Femur (tissue), 1 donor: ENCODE measurements at regions not wholly inside any gene's neighbourhood (a gene's known extent, or its start where the extent isn't known, plus 50 kb on each side); places are given as distances from the start of the nearest gene placed in this dataset.

Experiments used
- DNase-seq: peaks from one replicate; pipeline ENCODE4 v3.0.0-alpha.2; 2017

DNA sequence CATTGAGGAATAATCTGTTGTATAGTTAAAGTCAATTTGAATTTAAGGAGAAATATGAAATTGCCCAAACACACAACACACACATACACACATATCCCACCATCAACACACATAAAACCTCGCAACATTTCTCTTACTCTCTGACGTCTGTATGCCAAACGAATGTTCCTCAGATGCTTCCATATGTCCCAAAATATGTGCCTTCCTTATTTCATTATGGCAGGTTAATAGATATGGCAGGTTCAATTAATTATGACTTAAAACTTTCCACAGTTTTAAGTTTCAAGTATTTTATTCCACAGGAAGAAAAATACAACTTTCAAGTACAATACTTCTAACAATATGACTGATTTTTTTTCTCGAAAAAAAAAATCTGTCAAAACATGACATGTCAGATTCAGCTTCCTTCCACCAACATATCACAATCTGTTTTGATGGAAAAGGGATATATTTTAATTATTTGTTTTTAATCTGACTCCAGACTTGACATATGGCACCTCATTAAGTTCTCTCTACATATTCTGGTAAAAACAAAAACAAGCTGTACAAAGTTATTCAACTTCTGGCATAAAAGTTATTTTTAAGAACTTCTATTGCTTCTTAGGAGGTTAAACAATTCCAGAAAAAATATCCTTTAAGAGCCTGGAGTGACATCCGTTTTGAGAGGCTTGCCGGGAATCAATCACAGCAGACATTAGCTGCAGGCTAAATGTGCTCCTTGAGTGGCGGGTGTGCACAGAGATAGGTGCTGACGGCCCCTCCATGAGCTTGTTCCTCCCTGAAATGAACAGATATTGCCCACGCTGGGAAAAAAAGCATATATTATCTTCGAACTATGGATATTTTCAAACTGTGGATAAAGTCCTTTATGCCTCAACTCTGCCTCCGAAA is 812.7 kb downstream of the DCDC2C start:
- DNase-seq: no peak

DNA sequence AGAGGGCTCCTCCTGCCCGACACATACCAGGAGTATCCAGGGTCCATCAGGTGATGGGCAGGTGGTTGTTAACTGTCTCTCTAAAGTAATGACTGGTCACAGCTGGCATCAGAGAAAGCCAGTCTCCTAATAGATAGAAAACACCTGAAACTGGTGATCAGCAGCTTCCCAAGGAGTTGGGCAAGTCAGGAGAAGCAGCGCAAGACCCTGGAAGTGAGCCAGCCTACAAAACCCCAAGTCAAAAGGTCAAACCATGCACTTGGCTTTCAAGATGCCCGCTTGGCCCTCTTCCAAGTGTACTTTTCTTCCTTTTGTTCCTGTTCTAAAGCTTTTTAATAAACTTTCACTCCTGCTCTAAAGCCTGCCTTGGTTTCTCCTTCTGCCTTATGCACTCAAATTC is 815.2 kb downstream of the DCDC2C start:
- no peak for DNase-seq

DNA sequence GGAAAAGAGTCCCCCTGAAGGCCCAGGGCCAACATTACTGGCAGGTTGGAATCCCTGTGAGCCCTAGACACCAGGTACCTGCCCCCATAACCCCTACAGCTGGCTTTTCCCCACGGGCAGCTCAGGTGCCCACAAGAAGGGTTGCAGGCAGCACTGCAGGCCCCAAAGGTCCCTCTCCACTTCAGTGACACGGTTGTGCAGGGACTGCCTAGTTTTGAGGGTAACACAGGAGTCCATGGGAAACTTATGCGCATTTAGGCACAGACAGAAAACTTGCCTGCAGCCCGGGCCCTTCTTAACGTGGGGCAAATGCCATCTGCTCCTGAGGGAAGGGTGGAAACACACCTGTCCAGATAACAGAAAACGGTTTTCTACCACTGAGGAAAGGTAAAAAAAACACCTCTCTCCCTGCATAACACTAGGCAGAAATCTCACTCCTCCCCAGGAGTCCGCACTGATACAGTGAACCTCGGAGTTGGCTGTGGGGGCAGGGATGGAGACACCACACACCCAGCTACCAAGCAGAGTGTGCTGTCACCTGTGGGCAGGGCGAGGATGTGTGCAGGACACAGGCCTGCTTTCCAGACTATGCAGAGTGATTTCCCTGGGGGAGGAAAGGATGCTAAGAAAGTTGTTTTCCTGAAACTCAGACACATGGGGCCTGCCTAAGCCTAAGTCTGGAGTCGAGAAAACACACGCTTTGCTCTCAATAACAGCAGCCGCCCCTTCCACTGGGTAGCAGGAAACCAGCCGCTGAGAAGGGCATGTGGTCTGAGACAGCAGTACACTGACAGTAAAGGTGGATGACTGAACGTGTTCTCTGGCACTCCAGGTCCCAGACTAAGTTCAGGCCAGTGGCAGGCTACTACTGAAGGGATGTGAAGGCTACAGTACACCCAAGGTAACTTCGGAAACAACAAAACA is 819.4 kb downstream of the DCDC2C start:
- no peak for DNase-seq

DNA sequence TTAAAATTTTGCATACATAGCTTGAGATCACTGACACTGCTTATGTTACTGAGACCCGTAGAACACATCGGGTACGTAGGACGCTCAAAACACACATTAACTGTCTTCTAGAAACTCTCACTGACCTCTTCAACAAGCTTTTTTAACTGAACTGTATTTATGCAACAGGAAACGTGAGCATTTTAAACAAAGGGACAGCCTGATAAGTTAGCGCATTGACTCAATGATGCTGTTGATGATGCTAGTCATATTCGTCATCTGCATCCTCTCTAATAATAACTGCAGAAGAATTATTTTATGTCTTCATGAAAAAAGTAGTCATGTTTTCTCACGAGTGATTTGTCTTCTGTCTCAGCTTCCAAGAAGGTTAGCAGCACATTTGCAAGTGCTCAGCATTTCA is 824.0 kb downstream of the DCDC2C start:
- no peak for DNase-seq

DNA sequence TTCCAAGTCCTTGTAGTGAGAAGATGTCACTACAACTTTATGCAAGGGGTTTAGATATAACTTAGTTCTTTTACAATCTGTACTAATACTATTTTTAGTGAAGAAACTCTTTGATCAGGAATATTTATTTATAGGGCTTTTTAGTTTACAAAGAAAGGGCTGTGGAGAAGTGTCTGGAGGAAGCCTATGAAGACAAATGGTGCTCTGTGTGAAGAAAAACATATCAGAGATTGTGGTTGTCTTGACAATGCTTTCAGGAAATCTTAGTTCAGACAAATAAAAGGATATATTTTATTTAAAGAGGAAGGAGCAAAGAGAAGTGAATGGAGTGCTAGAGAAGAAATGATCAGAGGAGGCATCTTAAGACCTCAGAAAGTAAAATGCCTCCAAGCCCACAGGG is 824.9 kb downstream of the DCDC2C start:
- no peak for DNase-seq

DNA sequence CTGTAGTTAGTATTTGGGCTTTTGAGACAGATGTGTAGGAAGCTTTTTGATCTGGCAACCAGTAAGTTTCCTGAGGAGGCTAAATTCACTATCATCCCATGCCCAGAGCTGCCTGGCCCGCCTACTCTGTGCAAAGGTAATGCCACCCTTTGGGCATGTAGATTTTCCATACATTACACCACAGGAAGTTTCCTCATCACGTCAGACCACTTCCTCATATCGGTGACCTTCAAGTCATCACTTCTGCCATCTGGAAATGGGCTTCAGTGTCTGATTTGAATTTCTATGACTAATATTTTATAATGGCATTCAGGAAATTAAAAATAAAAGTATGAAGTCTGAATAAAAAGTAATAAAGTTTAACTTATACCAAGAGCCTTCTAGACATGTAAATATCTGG is 825.4 kb downstream of the DCDC2C start:
- DNase-seq: no peak

DNA sequence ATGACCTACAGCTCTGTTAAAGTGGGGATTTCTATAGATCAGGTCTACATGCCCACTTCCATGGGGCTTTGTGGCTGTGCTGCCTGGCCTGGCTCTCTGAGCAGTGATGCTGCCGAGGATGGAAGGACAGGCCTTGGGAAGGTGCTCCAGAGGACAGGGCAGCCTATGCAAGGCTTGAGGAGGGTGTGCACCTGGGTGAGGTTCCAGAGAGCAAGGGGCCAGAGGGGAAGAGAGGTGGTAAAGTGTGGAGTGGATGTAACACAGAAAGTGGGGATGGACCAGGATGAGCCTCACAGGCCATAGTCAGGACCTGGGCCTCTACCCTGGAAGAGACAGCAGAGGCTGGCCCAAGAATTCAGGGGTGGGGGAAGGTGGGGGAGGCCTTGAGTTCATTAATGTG is 826.4 kb downstream of the DCDC2C start:
- DNase-seq: no peak

DNA sequence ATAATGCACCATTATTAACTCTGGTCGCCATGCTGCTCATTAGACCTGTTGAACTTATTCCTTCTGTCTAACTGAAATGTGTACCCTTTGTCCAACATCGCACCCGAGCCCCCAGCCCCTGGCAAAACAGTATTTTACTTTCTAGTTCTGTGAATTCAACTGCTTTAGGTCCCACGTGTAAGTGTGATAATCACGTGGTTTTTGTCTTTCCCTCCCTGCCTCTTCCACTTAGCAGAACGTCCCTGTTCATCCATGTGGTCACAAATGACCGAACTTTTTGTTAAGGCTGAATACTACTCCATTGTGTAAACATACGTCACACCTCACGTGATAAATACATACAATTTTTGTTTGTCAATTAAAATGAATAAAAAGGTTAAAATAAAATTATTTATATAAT is 826.9 kb downstream of the DCDC2C start:
- no peak for DNase-seq

DNA sequence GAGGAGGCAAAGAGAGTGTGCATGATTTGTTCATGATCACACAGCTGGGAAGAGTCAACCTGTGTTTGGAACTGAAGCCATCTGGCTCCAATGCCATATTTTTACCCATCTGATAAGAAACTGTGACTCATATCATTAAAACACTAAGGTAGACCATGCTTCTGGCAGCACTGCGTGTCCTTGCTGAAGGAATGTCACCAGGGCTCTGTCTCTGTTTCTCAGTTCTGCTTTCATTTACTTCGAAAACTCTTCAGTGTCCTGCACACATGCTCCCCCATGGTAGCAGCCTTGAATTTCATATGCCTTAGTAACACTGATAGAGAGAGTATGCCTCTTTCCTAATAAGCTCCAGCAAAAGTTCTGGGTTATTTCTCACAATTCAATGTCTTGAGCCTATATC is 830.4 kb downstream of the DCDC2C start:
- DNase-seq: no peak

DNA sequence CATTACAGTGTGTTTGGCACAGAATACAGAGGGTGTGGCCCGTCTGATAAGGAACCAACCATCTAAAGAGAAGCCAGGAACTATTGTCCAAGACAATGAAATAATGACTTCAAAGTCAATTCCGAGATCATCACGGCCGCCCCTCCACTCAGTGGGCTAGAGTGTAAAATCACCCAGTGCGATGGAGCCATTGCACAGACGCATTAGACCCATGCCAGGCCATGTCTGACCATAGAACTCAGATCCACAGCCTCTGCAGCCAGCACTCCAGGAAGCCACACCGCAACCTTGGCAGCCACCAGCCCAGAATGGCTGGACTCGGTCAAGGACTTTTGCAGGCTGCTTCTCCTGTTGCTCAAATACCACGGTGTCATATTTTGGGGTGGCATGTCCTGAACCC is 835.7 kb downstream of the DCDC2C start:
- DNase-seq: no peak

DNA sequence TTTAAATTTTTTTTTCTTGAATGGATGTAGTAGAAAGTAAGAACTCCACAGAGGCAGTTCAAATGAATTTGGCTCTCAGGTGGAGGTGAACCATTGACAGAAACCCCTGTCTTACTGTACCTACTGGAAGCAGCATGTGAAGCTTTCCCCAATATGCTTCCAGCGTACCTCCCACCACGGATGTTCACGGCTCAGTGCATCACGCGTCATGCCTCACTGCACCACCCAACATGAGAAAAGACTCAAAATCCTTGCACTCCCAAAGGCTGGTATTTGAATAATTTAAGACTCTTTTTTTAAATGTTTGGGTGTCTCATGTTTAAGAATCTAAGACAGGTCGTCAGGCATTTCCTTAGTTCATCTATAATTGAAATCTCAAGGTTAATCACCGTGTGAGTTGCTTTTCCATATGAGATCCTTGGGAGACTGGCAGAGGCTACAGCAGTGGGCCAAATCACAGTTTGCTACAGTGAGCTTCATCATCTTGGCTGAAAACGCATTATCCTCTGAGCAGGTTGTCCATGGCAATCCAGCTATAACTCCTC is 846.4 kb downstream of the DCDC2C start:
- no peak for DNase-seq

DNA sequence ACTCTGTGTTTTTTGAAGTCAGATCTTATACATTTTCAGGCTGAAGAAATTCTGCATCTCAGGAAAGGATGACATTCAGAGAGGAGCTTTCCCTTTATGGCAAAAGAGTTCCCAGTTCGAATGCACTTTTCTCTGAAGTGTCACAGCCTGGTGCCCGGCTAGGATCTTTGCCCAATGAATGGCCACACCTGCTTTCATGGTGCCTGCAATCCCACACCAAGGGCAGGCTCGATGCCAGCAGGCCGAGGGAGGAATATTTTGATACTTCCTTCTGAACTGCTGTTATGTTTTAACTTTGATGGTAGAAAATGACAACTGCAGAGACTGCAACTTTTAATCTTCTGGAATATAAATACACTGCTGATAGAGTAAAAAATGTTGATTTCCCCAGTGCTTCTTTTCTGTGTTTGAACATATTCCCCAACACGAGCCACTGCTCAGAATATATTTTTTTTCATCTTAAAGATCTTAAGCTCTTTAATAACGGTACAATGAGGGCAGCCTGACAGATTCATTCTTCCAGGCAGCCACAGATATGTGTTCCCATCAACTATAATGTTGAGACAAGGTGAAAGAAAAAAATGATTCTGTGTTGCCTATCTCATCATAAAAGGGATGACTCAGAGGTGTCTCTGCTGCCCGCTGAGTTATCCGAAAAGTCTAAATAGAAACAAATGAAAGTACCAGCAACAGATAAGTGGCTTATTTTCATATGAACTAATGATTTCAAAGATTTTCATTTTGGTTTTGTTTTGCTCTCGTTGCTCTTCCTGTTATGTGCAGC is 848.5 kb downstream of the DCDC2C start:
- no peak for DNase-seq

DNA sequence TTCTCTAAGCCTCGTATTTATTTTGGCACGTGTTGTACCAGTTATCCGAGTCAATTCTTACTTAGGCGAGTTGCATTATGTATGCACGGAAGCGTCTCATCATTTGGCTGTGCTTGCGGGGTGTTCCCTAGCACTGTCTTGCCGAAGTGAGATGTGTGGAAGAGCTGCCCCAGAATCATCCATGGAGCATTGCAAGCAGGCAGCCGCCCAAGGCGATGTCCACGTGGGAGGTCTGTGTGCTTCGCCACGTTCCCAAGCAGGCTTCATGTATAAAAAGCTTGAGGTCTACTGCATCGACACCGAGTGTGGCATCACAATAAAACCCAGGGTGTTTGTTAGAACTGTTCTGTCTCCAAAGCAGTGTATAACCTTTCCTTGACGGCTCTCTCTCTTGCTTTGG is 849.9 kb downstream of the DCDC2C start:
- peak; percentile 44 for DNase-seq

DNA sequence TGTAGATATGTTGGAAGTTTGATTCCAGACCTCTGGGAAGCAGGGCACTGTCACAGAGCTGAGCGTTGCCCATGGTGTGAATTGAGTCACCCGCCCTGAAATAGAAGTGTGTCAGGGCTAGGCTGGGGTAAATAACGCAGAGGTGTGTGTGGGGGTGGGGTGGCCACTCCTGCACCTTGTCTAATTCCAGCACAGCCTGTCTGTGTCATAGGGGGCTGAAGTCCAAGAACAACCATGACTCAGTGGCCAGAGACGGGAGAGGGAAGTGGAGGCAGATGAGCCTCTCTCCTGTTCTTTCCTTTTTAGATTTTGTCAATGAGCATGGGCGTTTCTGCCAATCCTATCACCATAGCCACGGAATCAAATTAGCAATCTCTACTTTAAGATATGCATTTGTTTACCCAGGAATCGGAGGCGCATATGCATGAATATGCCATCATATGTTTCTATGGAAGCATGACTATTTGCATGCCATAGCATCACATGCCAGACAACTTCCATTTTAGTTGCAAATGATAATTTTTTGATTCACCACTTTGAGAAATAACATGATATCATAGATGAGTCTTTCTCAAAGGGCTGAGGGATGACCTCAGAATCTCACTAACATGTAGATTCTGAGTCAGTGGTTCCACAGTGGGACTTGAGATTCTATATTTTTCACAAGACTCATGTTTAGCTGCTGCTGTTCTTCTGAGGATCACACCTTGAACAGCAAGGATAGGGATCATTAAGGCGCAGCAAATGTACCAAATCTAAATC is 852.9 kb downstream of the DCDC2C start:
- no peak for DNase-seq

DNA sequence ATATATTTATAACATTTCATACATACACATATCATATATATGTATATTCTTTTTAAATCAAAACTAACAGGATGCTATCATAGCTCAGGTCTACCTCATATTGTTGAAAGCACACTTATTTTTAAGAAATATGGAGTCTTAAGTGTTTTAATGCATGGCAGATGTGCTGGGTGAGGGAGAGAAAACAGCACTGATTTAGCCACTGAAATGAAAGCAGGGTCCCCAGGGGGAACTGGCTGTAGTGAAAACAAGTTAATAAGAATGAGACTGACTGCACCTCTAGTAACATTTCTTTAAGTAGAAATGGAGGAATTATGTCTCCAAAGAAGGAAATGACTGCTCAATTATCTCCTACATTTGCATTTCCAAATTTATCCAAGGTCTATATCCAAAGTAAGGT is 857.8 kb downstream of the DCDC2C start:
- no peak for DNase-seq

DNA sequence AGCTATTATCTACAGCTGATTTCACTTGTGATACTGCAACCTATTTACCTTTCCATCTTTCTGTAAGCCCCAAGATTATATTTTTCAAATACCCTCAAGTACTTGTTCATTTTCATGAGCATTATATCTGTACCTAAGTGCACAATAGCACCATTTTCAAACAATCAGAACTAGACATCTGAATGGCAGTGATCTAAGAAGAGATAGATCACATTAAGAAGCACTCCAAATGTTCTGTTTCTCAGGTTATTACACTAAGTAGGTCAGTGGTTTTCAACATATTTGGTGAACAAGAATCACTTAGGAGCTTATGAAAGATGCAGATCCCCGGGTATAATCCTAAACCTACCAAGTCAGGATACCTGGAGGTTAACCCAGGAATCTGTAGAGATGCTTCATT is 872.7 kb downstream of the DCDC2C start:
- DNase-seq: no peak

DNA sequence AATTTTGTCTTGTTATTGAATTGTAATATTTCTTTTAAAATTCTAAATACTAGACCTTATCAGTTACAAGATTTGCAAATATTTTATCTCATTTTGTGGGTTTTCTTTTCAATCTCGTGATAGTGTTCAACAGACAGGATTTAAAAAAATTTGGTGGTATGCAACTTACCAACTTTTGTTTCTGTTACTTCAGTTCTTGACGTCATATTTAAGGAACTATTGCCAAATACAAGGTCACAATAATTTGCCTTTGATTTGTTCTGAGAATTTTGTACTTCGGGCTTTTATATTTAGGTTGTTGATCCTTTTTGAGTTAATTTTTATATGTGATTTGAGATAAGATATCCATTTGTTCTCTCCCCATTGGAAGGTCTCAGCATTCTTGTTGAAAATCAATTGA is 876.6 kb downstream of the DCDC2C start:
- no peak for DNase-seq

DNA sequence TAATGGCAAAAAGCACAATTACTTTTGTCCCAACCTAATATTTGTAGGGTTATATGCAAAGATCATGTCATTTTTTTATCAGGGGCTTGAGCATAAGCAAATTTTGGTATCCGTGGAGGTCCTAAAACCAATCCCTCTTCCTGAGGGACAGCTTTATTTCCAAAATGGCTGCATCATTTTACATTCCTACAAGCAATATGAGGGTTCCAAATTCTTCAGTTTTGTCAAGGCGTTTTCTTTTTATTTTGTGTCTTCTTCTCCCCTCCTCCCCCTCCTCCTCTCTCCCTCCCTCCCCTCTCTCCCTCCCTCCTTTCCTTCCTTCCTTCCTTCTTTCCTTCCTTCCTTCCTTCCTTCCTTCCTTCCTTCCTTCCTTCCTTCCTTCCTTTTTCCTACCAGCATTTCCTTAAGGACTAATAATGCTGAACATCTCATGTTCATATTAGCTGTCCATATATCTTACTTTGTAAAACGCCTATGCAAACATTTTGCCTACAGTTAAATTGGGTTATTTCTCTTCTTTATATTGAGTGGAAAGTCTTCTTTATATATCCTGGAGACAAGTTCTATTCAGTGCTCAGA is 881.8 kb downstream of the DCDC2C start:
- DNase-seq: no peak

DNA sequence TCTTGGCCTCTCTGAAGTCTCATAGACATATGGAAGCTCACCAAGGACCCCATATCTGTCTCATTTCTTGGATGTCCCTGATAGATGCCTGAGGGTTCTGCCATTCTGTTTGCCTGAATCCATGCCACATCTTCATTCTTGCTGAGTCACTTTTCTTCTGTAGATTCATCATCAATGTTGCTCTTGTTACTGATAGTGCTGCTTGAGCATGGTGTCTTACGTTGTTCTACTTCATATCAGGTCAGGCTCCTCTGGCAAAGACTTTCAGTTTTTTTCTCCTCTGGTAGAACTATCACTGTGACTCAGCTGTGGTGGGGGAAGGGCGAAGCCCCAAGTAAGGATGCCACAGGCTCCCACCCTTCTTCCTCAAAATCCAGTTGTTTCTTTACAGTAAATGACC is 885.2 kb downstream of the DCDC2C start:
- no peak for DNase-seq

DNA sequence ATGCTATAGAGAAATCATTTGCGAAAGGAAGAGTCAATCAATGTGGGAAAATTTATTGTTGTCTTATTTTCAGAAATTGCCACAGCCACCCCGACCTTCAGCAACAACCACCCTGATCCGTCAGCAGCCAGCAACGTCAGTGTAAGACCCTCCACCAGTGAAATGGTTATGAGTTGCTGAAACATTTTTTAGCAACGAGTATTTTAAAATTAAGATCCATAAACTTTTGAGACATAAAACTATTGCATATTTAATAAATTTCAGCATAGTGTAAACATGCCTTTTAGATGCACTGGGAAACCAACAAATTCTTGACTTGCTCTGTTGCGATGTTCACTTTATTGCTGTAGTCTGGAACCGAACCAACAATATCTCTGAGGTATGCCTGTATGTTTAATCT is 887.9 kb downstream of the DCDC2C start:
- no peak for DNase-seq

DNA sequence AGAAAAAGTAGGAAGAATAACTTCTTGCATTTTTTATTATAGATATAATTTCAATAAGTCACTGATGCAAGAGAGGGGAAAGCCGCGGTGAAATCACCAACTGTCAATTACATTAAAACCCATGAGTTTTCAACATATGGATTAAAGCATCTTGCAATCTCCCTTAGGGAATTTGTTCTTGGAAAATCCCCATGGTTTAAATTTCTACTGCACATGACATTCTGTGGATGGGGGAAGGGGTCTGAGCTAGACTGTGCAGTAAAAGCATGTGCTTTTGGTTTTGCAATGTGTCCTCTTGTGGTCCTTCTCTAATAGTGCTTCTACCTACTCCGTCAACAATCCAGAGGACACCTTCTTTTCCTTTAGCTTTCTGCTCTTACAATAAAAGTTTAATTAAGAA is 894.0 kb downstream of the DCDC2C start:
- DNase-seq: no peak

DNA sequence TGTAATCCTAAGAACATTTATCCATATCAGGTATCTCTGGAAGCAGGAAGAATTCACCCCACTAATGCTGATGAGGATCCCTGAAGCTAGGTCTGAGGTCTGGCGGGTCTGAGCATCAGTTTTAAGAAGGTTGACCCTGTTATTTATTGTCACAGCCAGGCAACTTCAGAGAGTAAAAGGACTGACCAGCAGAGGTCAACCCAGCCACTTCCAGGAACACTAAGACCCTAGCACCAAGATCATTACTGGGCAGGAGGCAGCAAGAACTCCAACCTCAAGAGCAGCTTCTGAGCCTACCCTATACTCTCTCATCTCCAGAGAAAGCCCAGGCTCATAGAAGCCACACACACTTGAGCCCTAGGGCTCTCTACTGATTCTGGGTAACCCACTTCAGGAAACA is 901.4 kb downstream of the DCDC2C start:
- no peak for DNase-seq
